GM12864 (cell line): ENCODE measurements at regions not wholly inside any gene's neighbourhood (a gene's known extent, or its start where the extent isn't known, plus 50 kb on each side); places are given as distances from the start of the nearest gene placed in this dataset.
A peak's percentile ranks its signal among the peaks of the same experiment; 100 is the strongest.

ENCODE experiments used
- DNase-seq: peaks from one replicate; pipeline ENCODE4 v3.0.0-alpha.2; 2011; ENCODE audit warnings: low read depth
- H3K4me3 ChIP-seq: 2 replicates; pipeline ENCODE4 v1.5.1; 2011; ENCODE audit warnings: mild to moderate bottlenecking, low read depth, low read length, control low read depth
- CTCF ChIP-seq: IDR thresholded peaks from 2 replicates; pipeline ENCODE4 v1.5.1; 2011; ENCODE audit warnings: low read depth, mild to moderate bottlenecking, moderate library complexity, low read length, control low read depth, inconsistent platforms; ENCODE audit errors: missing control alignments

GRCh38 chr16:80085606-80086005 lies 455.2 kb upstream of the DYNLRB2 start:
- DNase-seq: no peak
- no peak overlapping the region for H3K4me3 ChIP-seq
- no peak for TF ChIP-seq CTCF

- TF ChIP-seq CTCF: peak; percentile 29
- DNase-seq: no peak
- H3K4me3 ChIP-seq: no peak overlapping the region
Measured at GRCh38 chr16:80084614-80085013, 456.2 kb upstream of the DYNLRB2 start.

- no peak for TF ChIP-seq CTCF
- no peak overlapping the region for H3K4me3 ChIP-seq
- no peak for DNase-seq
Measured at GRCh38 chr16:80084163-80084562, 456.6 kb upstream of the DYNLRB2 start.

GRCh38 chr16:80082906-80083305 lies 457.9 kb upstream of the DYNLRB2 start:
- H3K4me3 ChIP-seq: no peak overlapping the region
- no peak for DNase-seq
- no peak for TF ChIP-seq CTCF

GRCh38 chr16:80081846-80082245 lies 458.9 kb upstream of the DYNLRB2 start:
- no peak overlapping the region for H3K4me3 ChIP-seq
- no peak for TF ChIP-seq CTCF
- DNase-seq: no peak

GRCh38 chr16:80080287-80080851 lies 460.4 kb upstream of the DYNLRB2 start:
- H3K4me3 ChIP-seq: no peak overlapping the region
- DNase-seq: no peak
- no peak for TF ChIP-seq CTCF

- no peak for TF ChIP-seq CTCF
- no peak for DNase-seq
- H3K4me3 ChIP-seq: no peak overlapping the region
Measured at GRCh38 chr16:80079072-80079471, 461.7 kb upstream of the DYNLRB2 start.
